ENCODE measurements at regions not wholly inside any gene's neighbourhood (a gene's known extent, or its start where the extent isn't known, plus 50 kb on each side); places are given as distances from the start of the nearest gene placed in this dataset.
A peak's percentile ranks its signal among the peaks of the same experiment; 100 is the strongest.

DNA sequence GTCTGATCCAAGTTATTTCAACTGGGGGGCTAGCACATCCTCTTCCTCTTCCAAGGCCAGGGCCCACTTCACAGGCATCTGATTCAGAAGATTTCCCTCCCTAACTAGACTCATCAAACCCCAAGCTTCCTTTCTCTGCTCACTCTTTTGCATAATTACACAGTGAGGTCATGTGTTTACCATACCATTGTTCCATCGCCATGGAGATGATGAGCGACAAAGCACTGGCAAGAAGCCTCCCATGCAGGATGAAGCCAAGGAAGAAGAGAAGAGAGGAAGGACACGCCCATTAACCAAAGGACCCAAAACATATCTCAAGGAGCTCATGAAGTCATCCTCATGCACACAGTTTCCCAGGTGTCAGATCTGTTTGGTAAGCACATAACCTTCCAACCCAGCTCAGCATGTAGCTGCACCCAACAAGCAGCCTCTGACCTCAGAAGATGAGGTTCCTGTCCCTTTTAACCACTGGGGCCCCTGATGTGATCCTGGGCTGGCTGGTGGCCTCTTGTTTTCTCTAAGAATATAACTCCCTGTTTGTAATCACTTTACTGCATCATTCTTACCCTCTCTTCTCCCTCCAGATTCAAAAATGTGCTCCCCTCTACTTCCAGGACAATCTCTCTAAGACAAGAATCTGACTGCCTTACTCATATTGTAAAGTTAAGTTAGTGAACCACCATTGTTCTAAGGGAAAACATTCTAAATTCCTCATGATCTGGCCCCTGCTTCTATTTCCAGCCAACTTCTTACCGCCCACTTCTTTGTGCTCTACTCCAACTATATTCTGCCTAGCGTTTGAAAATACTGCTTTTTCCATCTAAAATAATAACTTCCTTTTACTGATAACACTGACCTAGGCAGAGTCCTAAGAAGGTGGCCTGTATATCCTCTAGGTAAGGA, 190.1 kb downstream of the TTC32 start:
- DNase-seq, result peak; percentile 0

DNA sequence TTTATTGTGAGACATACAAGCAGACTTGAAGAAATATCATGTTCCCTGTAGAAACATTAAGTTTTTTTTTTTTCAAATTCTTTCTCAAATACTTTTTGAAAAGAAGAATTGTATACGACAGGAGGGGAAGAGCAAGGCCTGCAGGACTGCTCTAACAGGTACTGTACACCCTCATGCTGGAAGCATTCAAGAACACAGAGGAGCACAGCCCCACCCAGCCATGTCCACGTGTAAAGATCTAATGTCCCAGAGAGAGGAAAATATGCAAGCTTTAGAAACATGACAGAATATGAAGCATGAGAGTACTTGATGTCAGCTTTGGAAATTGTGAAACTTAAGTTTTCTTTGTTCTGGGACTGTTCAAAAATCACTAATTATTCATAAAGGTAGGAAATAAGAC, 191.6 kb downstream of the TTC32 start:
- no peak for DNase-seq

DNA sequence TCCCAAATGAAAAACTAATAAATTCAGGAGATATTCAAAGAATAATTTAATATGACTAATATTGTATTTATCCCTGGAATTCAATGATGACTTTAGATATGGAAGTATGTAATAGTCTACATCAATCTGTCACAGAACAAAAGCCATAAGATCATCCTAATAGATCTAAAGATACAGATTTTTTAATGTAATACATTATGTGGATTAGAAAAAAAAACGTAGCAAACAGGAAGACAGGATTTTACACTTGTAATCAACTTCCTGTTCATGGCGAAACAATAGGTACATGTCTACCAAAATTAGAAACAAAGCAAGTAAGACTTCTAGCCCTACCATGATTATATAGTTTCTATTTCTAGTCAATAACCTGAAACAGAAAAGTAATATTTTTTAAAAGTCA, 192.2 kb downstream of the TTC32 start:
- DNase-seq, result no peak

DNA sequence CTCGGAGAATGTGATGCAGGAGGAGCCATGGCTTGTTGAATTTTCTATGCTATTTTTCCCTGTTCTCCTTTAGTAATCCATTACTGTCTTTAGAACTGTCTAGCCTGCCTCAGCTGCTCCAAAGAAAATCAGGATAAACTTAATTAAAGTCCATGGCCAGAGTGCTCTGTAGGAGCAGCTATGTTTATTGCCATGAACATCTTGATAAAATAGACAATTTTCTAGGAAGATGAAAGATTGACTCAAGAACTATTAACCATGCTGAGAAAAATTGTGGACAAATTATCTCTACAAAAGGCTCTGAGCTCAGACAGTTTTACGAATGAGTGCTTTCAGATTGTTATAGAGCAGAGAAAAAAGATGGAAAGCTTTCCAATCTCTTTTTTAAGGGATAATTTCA, 193.0 kb downstream of the TTC32 start:
- DNase-seq, result no peak

DNA sequence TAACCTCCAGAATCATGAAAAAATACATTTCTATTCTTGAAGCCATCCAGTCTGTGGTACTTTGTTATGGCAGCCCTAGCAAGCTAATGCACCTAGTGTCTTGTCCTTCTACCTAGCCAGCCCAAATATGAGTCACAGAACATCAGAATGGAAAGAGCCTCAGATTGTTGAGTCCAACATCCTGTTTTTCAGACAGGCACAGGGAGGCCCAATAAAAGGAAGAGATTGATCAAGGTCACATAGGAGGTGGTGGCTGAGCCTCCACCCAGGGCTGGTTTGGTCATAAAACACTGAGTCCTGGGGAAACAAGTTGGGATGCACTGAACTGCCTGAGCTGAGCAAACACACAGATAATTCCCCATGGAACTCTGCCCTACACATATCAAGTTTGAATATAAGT, 195.5 kb downstream of the TTC32 start:
- no peak for DNase-seq

DNA sequence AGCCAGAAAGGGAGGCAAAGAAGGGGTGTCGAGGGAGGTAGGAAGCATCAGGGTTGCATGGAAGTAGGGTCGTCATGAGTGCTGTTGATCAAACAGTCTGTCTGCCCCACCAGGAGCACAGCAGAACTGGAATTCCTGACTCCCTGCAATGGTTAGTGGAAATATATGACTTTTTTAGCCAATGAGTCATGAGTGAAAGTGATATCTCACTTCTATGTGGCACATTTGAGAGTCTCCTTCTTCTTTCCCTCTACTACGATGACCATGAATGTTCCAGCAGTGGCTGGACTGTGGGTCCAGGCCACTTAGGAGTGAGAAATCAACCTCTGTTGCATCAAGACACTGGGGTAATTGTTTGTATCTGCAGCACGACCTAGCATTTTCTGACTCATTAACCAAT, 199.5 kb downstream of the TTC32 start:
- DNase-seq, result no peak

DNA sequence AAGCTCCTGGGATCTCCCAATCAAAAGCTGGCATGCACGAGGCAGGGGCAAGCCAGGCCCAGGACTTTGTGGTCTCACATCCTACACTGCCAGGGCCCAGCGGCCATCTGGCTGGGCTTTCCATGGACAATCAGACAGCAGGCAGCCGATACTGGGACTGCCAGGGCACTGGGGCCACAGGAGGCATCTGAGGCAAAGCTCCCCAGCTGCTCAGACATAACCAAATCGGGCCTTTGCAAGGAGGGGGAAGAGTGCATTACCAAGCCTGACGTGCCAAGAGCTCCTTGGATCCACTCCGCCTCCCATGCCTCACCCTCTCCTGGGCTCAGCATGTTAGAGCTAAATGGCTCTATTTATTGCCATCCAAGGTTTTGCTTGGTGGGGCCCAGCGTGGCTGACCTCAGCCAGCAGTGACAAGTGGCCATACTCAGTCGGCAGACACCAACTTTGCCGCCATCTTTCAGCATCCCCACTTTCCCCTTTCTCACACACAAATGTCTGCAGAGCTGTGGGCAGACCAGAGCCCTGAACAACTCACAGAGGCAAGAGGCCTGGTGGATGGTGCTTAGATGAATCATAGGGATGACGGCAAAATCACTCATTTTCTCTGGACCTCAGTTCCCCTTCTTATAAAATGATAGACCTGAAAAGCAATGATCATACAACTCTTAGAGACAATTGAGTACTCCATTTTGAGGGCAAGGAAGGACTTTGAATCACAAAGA, 200.8 kb downstream of the TTC32 start:
- no peak for DNase-seq

DNA sequence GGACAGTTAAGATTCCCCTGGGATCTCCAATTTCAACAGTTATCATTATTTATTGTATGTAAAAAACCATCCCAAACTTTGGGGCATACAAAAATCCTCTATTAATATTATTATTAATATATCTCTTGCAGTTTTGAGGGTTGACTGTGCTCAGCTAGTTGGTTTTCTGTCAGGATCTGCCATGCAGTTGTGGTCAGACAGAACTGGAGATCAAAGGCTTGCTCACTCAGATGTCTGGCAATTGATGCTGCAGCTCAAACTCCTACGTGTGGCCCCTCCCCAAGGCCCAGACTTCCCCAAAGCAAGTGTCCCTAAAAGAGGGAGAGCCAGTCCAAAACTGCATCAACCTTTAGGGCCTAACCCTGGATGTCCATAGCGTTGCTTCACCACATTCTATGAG, 204.7 kb downstream of the TTC32 start:
- no peak for DNase-seq

DNA sequence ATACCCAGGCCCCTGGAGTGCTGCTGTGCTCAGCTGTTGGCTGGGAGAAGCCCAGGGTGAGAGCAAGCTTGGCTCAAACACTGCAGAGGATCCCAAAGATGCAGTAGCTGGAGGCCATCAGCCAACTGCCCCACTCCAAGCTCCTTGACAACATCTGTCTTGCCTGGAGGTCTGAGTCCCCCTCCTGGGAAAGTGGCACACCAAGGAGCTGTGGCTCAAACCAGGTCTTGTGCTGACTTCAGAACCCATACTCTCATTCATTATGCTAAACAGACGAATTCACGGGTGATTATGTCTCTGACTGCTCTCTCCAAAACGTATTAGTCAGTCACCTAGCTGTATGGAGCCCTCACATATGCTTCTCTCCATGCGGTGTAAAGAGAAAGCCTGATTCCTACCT, 206.1 kb downstream of the TTC32 start:
- DNase-seq, result no peak

DNA sequence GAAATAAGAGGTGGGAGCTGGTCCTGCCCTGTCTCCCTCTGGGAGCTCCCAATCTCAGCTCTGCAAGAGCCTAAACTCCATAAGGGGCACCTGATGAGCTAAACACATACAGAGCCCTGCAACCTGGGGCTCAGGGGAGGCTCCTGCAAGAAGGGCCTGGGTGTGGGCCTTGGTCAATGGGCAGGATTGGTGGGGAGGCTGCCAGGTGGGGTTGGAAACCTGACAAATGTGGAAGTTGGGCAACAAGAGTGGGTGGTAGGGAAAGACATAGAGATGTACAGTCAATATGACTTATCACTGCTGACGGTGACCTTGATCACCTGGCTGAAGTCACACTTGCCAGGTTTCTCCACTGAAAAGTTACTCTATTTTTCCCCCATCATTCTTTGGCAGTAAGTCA, 209.9 kb downstream of the TTC32 start:
- no peak for DNase-seq

DNA sequence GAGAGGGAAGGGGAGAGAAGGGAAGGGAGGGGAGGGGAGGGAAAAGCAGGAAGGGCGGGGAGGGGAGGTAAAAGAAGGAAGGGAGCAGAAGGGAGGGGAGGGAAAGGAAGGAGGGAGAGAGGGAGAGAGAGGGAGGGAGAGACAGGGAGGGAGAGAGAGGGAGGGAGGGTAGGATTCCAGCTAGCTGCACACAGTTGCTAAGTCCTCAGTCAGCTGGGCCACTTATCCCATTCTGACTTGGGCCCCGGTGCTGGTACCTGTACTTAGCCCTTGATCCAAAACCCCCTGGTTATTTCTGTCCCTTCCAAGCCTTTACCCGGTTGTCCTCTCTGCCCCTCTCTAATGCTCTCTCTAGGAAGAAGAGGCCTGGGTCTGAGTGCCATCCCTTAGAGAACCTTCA, 211.4 kb downstream of the TTC32 start:
- no peak for DNase-seq

DNA sequence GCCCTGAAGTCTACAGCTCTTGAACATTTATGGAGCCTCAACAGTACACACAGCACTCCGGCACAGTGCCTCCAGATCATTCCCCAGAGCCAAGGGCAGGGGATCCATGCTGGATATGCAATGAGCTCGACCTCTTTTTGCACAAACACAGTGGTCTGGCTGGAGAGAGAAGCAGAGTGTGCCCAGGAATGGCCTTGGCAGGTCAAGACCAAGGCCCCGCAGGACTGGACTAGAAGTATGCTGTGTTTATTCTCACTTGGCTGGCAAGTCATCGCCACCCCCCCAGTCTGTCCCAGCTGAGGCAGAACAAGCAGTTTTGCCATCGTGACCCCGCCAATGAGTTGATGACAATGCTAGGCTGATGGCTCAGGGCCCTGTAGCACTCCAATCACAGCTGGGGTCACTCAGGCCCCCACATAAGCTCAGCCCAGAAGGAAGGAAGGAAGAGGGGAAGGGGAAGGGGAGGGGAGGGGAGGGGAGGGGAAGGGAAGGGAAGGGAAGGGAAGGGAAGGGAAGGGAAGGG, 212.1 kb downstream of the TTC32 start:
- no peak for DNase-seq

DNA sequence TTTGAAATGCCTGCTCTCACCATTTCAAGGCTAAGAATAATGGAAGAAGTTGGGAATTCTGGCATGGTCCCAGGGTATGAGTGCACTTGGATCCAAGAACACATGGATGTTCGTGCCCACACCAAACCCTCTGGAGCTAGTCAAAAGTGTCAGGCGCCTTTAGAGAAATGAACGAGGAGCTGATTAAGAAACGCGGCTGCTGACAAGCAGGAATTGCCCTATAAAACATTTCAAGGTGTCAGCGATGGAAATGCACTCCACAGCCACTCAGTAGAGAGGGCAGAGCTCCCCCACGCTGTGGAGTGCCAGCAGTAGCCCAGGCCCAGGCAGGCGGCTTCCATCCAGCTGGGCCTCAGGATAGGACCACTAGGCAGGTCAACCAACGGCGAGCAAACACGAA, 213.7 kb downstream of the TTC32 start:
- no peak for DNase-seq

DNA sequence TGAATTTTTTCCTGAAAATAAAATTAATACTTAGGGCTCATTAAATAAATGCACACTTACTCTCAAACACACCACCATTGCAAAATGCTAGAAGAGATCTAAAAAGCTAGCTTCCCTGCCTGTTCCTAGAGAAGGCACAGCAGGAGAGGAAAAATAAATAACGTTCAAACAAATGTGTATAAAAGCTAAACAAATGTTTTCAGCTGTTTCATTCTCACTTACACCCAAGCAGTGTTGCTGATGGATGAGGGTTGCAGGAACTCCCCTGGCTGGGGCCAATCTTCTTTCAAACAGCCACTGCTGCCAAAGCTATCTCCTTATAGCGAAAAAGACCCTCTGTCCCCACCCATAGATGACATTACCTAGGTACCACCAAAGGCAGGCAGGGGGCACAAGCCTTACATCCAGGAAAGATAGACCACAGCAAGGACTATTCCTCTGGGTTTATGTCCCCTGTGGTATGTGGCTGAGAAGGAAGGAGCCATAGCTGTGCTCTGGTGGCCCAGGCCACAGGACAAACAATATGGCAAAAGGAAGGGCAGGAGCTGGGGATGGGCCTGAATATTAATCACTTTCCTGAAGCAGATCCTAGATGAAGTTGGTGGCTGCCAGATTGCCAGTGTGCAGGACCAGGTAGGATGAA, 214.6 kb downstream of the TTC32 start:
- DNase-seq, result no peak

DNA sequence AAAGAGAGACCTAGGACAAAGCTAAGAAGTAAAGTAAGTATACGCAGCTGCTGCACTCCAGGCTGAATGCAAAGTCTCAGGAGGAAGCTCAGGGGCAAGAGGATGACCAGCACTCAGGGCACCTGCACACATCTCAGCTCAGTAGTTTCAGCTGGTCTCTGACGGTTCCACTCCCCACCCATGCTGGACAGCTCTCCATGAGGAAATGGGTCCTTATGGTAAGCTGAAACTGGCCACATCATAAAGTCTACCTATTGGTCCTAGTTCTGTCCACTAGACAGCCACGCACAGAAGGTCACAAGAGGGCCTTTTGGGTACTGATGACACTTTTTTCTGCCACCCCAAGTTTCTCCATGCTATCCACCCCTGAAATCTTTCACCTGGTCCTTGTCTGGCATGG, 215.3 kb downstream of the TTC32 start:
- DNase-seq, result no peak

DNA sequence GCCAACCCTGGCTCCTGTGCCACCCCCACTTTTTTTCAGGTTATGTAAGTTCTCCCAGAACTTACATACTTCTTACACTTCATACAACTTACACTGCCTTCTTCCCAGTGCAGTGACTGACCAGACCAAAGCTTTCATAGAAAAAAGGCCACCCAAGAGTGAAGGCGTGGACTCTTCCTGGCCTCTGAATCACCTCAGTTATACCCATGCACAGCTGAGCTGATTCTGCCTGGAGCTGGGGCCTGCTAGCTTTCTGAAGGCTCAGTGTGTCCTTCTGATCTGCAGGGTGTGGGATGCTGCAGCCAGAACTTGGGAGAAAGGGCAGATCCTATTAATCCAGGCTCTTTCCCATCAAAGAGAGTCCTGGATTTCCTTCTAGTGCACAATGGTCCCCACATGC, 216.1 kb downstream of the TTC32 start:
- DNase-seq, result no peak

DNA sequence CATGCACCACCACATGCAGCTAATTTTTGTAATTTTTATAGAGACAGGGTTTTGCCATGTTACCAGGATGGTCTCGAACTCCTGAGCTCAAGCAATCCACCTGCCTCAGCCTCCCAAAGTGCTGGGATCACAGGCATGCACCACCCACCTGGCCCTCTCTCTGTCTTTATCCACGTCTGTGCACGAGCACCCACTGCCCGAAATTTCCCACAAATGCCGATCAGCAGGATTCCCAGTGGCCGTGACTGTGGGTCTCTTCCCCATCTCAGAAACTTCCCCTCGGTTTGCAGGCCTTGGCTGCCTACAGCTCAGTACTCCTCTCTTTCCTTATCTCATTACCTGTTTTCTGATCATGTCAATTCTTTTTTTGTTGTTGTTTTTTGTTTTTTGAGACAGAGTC, 217.3 kb downstream of the TTC32 start:
- no peak for DNase-seq

DNA sequence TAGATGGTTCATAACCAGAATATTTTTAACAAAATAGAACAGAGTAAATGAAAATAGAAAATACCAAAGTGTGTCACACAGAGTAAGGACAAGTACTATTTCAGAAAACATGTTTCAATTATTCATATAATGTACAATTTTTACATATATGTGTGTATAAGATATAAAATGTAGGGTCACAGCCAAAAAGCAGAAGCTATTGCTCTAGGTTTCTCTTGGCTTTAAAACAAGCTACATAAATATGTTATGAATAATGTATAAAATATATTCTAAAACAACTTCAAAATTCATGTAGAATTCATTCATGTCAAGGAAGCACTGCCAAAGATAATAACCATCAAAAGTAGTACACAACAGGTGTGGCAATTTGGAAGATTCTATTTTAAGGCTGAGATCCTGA, 218.2 kb downstream of the TTC32 start:
- DNase-seq, result no peak

DNA sequence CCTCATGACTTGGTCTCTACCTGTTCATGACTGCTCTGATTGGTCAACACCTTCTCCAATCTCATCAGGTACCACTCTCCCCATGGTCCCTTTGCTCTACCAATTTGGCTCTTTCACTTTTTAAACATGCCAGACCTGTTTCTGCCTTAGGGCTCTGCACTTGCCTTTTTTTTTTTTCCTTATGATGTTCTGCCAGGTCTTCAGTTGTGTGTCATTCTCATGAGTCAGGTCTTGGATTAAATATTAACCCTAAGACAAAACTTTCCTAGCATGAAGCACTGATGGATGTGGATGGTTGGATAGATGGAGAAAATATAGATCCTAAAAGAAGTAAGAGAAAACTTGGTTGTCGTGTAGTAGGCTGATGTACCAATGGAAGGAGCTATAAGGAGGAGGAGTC, 219.3 kb downstream of the TTC32 start:
- DNase-seq, result no peak

DNA sequence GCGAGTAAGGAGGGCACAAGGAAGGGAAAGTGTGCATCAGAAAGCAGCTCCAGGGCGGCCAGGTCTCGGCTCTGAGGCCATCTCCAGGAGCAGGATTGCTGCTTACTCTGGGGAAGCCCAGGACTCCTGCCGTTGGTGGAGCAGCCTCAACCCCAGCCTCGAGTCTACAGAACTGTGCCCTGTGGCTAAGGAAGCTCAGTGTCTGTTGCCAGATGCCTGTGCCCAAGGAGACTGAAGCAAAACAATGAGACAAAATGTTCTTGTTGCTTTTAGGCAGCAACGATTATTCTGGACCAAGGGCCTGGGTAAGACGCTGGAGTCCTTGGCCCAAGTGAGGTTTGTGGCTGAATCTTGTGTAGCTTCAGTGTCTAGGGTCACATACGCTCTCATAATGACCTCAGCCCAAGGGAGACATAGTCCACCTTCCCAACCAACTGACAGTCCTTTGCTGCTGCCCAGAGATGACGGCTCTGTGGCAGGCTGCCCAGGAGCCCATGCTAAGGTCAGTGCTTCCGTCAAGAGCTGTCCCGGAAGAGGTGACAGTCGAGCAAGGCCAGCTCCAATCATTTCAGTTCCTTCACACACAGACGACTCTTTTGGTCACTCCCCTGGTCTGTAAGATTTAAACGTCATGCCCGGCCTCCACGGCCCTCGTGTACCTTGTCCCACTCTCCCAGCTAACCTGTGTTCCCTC, 223.8 kb downstream of the TTC32 start:
- DNase-seq, result no peak

DNA sequence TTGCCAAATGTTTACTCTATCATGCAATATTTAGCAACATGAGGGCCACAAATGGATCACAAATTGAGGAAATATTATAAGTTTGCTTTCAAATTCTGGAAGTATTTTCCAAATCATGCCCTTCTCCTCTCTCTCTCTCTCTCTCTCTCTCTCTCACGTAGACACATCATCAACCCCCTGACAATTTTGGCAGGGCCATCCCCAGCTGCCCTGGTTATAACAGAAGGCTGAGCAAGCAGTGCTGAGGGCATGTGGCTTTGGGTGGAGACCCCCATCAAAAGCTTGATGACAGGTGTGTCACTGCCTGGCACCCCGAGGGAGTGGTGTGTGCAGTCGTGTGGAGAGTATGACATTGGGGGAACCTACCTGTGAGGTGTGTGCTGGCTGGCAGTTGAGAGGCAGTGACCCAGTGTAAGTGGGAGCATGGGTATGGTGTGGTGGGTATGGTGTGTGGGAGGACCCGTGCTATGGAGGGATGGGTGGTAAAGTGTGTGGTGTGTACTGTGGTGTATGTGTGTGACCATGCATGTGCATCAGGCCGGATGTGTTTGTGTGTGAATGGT, 224.5 kb downstream of the TTC32 start:
- DNase-seq, result no peak

DNA sequence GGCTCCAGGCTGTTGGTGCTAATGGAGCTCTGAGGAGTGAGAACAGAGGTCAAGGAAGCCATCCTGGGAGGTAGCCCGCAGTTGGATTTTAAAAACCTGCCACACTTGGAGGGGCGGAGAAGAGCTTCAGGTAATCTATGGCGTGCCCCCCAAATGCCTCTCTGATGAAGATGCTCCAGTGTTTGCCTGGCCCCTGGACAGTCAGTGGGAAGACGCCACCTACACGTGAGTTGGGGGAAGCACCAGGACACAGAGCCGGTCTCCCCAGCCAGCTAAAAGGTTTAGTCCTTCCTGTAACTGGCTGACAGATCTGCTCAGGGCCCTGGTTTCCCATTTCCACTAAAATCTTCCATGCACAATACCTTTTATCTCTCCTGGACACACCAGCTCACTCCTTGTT, 225.0 kb downstream of the TTC32 start:
- DNase-seq, result no peak

Data from CD4-positive, alpha-beta T cell treated with Interleukin-21 for 1 hour (primary cell).